ENCODE measurements at regions not wholly inside any gene's neighbourhood (a gene's known extent, or its start where the extent isn't known, plus 50 kb on each side); places are given as distances from the start of the nearest gene placed in this dataset.

GRCh38 chr17:63170795-63171194 lies 204.8 kb downstream of the TANC2 start:
- no peak for TF ChIP-seq CTCF (IDR thresholded peaks at IDR 0.05)

GRCh38 chr17:63171428-63172393 lies 205.7 kb downstream of the TANC2 start:
- TF ChIP-seq CTCF (IDR thresholded peaks at IDR 0.05), result no peak

GRCh38 chr17:63173450-63173849 lies 207.4 kb downstream of the TANC2 start:
- TF ChIP-seq CTCF (IDR thresholded peaks at IDR 0.05), result no peak

- TF ChIP-seq CTCF (IDR thresholded peaks at IDR 0.05), result no peak
Measured at GRCh38 chr17:63173903-63174302, 207.9 kb downstream of the TANC2 start.

- no peak for TF ChIP-seq CTCF (IDR thresholded peaks at IDR 0.05)
Measured at GRCh38 chr17:63178530-63178929, 212.5 kb downstream of the TANC2 start.

GRCh38 chr17:63181856-63182255 lies 215.8 kb downstream of the TANC2 start:
- no peak for TF ChIP-seq CTCF (IDR thresholded peaks at IDR 0.05)

GRCh38 chr17:63185420-63185819 lies 219.4 kb downstream of the TANC2 start:
- no peak for TF ChIP-seq CTCF (IDR thresholded peaks at IDR 0.05)

All from LNCAP (cell line).